ENCODE measurements at regions not wholly inside any gene's neighbourhood (a gene's known extent, or its start where the extent isn't known, plus 50 kb on each side); places are given as distances from the start of the nearest gene placed in this dataset.

GRCh38 chr16:73605309-73605708 lies 557.4 kb upstream of the ZFHX3 start:
- TF ChIP-seq ZFX (IDR thresholded peaks at IDR 0.05) (no peak), CTCF (conservative IDR thresholded peaks at IDR 0.05) (no peak)
- H3K27ac ChIP-seq: no peak overlapping the region

GRCh38 chr16:73601911-73602310 lies 554.0 kb upstream of the ZFHX3 start:
- H3K27ac ChIP-seq: no peak overlapping the region
- TF ChIP-seq ZFX (IDR thresholded peaks at IDR 0.05): no peak
- TF ChIP-seq CTCF (conservative IDR thresholded peaks at IDR 0.05): no peak

- TF ChIP-seq ZFX (IDR thresholded peaks at IDR 0.05) (no peak), CTCF (conservative IDR thresholded peaks at IDR 0.05) (no peak)
Observed at GRCh38 chr16:73599870-73600269, 551.9 kb upstream of the ZFHX3 start.

GRCh38 chr16:73599351-73599750 lies 551.4 kb upstream of the ZFHX3 start:
- TF ChIP-seq CTCF (conservative IDR thresholded peaks at IDR 0.05) (no peak), ZFX (IDR thresholded peaks at IDR 0.05) (no peak)
- no peak overlapping the region for H3K27ac ChIP-seq

More at GRCh38 chr16:73599870-73600269, 551.9 kb upstream of the ZFHX3 start:
- no peak overlapping the region for H3K27ac ChIP-seq

- H3K27ac ChIP-seq: no peak overlapping the region
- TF ChIP-seq ZFX (IDR thresholded peaks at IDR 0.05): no peak
- TF ChIP-seq CTCF (conservative IDR thresholded peaks at IDR 0.05): no peak
Observed at GRCh38 chr16:73584157-73584556, 536.2 kb upstream of the ZFHX3 start.

- TF ChIP-seq ZFX (IDR thresholded peaks at IDR 0.05) (no peak), CTCF (conservative IDR thresholded peaks at IDR 0.05) (no peak)
- no peak overlapping the region for H3K27ac ChIP-seq
Observed at GRCh38 chr16:73572135-73572828, 524.4 kb upstream of the ZFHX3 start.

- H3K27ac ChIP-seq: no peak overlapping the region
- no peak for TF ChIP-seq CTCF (conservative IDR thresholded peaks at IDR 0.05)
Observed at GRCh38 chr16:73569266-73569980, 521.5 kb upstream of the ZFHX3 start.

Measured in C4-2B (cell line).